Stimulated activated memory B cell treated with anti-CD40 and anti-IgM and Interleukin-4, amounts not matched to agents 10 μg/mL and 1 μg/mL and 100 μg/mL, for 72 hours (primary cell): ENCODE measurements at regions not wholly inside any gene's neighbourhood (a gene's known extent, or its start where the extent isn't known, plus 50 kb on each side); places are given as distances from the start of the nearest gene placed in this dataset.
A peak's percentile ranks its signal among the peaks of the same experiment; 100 is the strongest.
"Not testable (repeated sequence)": the region's sequence is repeated elsewhere in the genome, so short reads cannot be mapped to it uniquely, and the experiment has no call there.

Experiments
- ATAC-seq: fragments of 150-1000 bp; cut with Tn5 transposase; 2 replicates; pipeline ENCODE4 v1.10.0; 2021
- H3K27ac Mint-ChIP-seq: one replicate; pipeline ENCODE4 v1.8.0; 2022; ENCODE audit warnings: mild to moderate bottlenecking, mixed read lengths
- H3K27me3 Mint-ChIP-seq: one replicate; pipeline ENCODE4 v1.8.0; 2022; ENCODE audit warnings: mixed read lengths
- H3K36me3 Mint-ChIP-seq: one replicate; pipeline ENCODE4 v1.8.0; 2022; ENCODE audit warnings: mixed read lengths
- H3K4me1 Mint-ChIP-seq: one replicate; pipeline ENCODE4 v1.8.0; 2022; ENCODE audit warnings: mixed read lengths
- H3K4me3 Mint-ChIP-seq: one replicate; pipeline ENCODE4 v1.8.0; 2022; ENCODE audit warnings: mild to moderate bottlenecking, moderate library complexity, mixed read lengths
- H3K9me3 Mint-ChIP-seq: one replicate; pipeline ENCODE4 v1.8.0; 2022; ENCODE audit warnings: mixed read lengths

GRCh38 chr6:76565932-76566331, 493.5 kb upstream of the IMPG1 start:
- no peak overlapping the region for H3K27ac Mint-ChIP-seq
- no peak overlapping the region for H3K4me3 Mint-ChIP-seq
- H3K9me3 Mint-ChIP-seq: peaks cover 10% of the 10 kb centered on the region
- ATAC-seq: no peak
- H3K27me3 Mint-ChIP-seq: no peaks in the 10 kb centered on the region
- no peaks in the 10 kb centered on the region for H3K4me1 Mint-ChIP-seq
- H3K36me3 Mint-ChIP-seq: no peaks in the 10 kb centered on the region

GRCh38 chr6:76562371-76562770, 489.9 kb upstream of the IMPG1 start:
- not testable (repeated sequence) for H3K27me3 Mint-ChIP-seq, ATAC-seq, H3K36me3 Mint-ChIP-seq, H3K27ac Mint-ChIP-seq, H3K9me3 Mint-ChIP-seq, H3K4me1 Mint-ChIP-seq, H3K4me3 Mint-ChIP-seq

- H3K4me3 Mint-ChIP-seq, H3K36me3 Mint-ChIP-seq: not testable (repeated sequence)
Measured at GRCh38 chr6:76560851-76561755, 488.6 kb upstream of the IMPG1 start.

GRCh38 chr6:76553256-76553655, 480.8 kb upstream of the IMPG1 start:
- Mint-ChIP-seq H3K9me3 (peaks cover 4% of the 10 kb centered on the region), H3K36me3 (no peaks in the 10 kb centered on the region), H3K4me3 (no peak overlapping the region), H3K27me3 (no peaks in the 10 kb centered on the region), H3K4me1 (no peaks in the 10 kb centered on the region), H3K27ac (no peak overlapping the region)
- ATAC-seq: no peak

More at GRCh38 chr6:76560851-76561755, 488.6 kb upstream of the IMPG1 start:
- H3K27ac Mint-ChIP-seq, ATAC-seq, H3K9me3 Mint-ChIP-seq, H3K27me3 Mint-ChIP-seq, H3K4me1 Mint-ChIP-seq: not testable (repeated sequence)

DNA sequence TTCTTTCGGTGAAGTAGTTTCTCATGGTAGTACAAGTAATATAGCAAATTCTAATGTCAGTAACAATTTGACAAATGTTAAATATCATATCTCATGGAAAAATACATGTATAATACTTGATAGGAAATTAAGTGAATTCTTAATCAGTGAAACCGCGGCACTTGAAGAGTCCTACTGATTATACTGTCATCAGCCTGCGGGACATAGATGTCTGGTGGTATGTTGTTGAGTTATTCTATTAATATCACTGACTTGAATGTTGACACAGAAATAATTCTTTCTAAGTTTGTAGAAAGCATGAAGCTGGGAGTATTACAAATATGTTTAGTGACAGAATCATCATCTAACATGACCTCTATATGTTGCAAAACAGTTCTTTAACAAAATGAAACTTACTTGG, 479.8 kb upstream of the IMPG1 start:
- Mint-ChIP-seq H3K4me1 (no peaks in the 10 kb centered on the region), H3K4me3 (no peak overlapping the region), H3K27ac (no peak overlapping the region), H3K36me3 (no peaks in the 10 kb centered on the region), H3K9me3 (peaks cover 4% of the 10 kb centered on the region), H3K27me3 (no peaks in the 10 kb centered on the region)
- no peak for ATAC-seq

GRCh38 chr6:76533661-76534060, 461.2 kb upstream of the IMPG1 start:
- Mint-ChIP-seq H3K27me3 (no peaks in the 10 kb centered on the region), H3K9me3 (peaks cover 12% of the 10 kb centered on the region)

GRCh38 chr6:76532647-76533046, 460.2 kb upstream of the IMPG1 start:
- no peaks in the 10 kb centered on the region for H3K36me3 Mint-ChIP-seq
- H3K4me3 Mint-ChIP-seq: no peak overlapping the region
- no peak overlapping the region for H3K27ac Mint-ChIP-seq
- peaks cover 18% of the 10 kb centered on the region for H3K9me3 Mint-ChIP-seq
- H3K27me3 Mint-ChIP-seq: no peaks in the 10 kb centered on the region
- no peaks in the 10 kb centered on the region for H3K4me1 Mint-ChIP-seq
- ATAC-seq: no peak

More at GRCh38 chr6:76533661-76534060, 461.2 kb upstream of the IMPG1 start:
- Mint-ChIP-seq H3K4me3 (no peak overlapping the region), H3K27ac (no peak overlapping the region), H3K36me3 (no peaks in the 10 kb centered on the region), H3K4me1 (no peaks in the 10 kb centered on the region)
- ATAC-seq: peak; percentile 24

GRCh38 chr6:76518443-76518842, 446.0 kb upstream of the IMPG1 start:
- Mint-ChIP-seq H3K36me3 (no peaks in the 10 kb centered on the region), H3K9me3 (peaks cover 8% of the 10 kb centered on the region), H3K4me3 (no peak overlapping the region), H3K27me3 (no peaks in the 10 kb centered on the region), H3K27ac (no peak overlapping the region), H3K4me1 (no peaks in the 10 kb centered on the region)
- no peak for ATAC-seq

DNA sequence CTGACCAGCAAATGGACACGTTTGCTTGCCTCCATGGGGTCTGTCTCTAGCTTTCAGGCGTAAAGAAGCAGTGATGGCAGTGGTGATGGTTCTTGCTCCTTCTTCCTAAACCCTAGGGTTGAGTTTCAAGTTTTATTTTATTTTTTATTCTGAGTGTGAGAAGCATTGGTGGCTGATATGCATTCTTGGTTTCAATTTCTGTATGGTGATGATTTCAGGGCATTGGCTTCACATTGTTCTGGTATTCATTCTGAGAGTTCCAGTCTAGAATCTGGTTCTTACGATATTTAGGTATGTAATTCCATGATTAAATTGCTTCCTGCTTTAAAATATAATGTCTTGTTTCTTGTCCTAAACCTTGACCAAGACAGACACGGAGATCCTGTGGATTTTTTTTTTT, 444.5 kb upstream of the IMPG1 start:
- no peak overlapping the region for H3K27ac Mint-ChIP-seq
- H3K4me3 Mint-ChIP-seq: no peak overlapping the region
- H3K4me1 Mint-ChIP-seq: no peaks in the 10 kb centered on the region
- H3K9me3 Mint-ChIP-seq: peaks cover 6% of the 10 kb centered on the region
- no peak for ATAC-seq
- H3K27me3 Mint-ChIP-seq: no peaks in the 10 kb centered on the region
- H3K36me3 Mint-ChIP-seq: no peaks in the 10 kb centered on the region

GRCh38 chr6:76510489-76510888, 438.0 kb upstream of the IMPG1 start:
- H3K27me3 Mint-ChIP-seq: no peaks in the 10 kb centered on the region
- H3K4me1 Mint-ChIP-seq: no peaks in the 10 kb centered on the region
- no peak for ATAC-seq
- H3K27ac Mint-ChIP-seq: no peak overlapping the region
- no peak overlapping the region for H3K4me3 Mint-ChIP-seq
- H3K36me3 Mint-ChIP-seq: no peaks in the 10 kb centered on the region
- H3K9me3 Mint-ChIP-seq: no peaks in the 10 kb centered on the region

DNA sequence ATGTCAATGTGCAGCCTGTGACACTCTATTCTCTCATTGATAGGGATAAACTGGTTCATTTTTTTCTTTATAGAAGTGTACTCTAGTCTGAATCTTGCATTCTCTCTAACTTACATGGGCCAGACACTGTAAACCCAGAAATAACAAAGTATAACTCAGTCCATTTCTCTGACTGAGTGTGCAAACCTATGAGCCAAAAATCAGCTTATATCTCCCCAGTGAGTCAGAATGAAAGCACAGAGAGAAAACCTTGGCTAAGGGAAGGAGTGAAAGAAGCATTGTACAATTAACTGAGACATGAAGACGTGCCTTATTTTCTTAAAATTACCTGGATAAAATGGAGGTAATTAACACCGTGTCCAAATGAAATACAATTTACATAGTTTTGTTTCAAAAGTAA, 436.9 kb upstream of the IMPG1 start:
- no peaks in the 10 kb centered on the region for H3K36me3 Mint-ChIP-seq
- no peaks in the 10 kb centered on the region for H3K27me3 Mint-ChIP-seq
- no peaks in the 10 kb centered on the region for H3K9me3 Mint-ChIP-seq

GRCh38 chr6:76506808-76507207, 434.3 kb upstream of the IMPG1 start:
- H3K27me3 Mint-ChIP-seq: no peaks in the 10 kb centered on the region
- no peaks in the 10 kb centered on the region for H3K36me3 Mint-ChIP-seq
- H3K4me1 Mint-ChIP-seq: no peaks in the 10 kb centered on the region
- no peak overlapping the region for H3K27ac Mint-ChIP-seq
- ATAC-seq: no peak
- H3K9me3 Mint-ChIP-seq: no peaks in the 10 kb centered on the region
- no peak overlapping the region for H3K4me3 Mint-ChIP-seq

More for the DNA sequence above, 436.9 kb upstream of the IMPG1 start:
- ATAC-seq: no peak
- Mint-ChIP-seq H3K27ac (no peak overlapping the region), H3K4me1 (no peaks in the 10 kb centered on the region), H3K4me3 (no peak overlapping the region)

DNA sequence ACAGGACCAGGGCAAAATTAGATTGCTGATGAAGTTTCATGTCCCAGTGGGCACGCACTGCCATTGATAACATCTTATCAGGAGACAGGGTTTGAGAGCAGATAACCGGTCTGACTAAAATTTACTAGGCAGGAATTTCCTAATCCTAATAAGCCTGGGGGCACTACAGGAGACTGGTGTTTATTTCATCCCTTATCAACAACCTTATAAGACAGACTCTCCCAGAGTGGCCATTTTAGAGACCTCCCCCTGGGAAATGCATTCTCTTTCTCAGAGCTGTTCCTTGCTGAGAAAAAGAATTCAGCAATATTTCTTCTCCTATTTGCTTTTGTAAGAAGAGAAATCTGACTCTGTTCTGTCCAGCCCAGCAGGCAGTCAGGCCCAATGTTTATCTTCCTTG, 423.4 kb upstream of the IMPG1 start:
- Mint-ChIP-seq H3K4me1 (no peaks in the 10 kb centered on the region), H3K27ac (no peak overlapping the region), H3K4me3 (no peak overlapping the region), H3K9me3 (peaks cover 11% of the 10 kb centered on the region), H3K36me3 (no peaks in the 10 kb centered on the region), H3K27me3 (no peaks in the 10 kb centered on the region)
- ATAC-seq: no peak

- not testable (repeated sequence) for ATAC-seq, H3K36me3 Mint-ChIP-seq, H3K4me1 Mint-ChIP-seq, H3K27ac Mint-ChIP-seq, H3K4me3 Mint-ChIP-seq, H3K27me3 Mint-ChIP-seq
- peaks cover 14% of the 10 kb centered on the region for H3K9me3 Mint-ChIP-seq
Measured at GRCh38 chr6:76491376-76491775, 418.9 kb upstream of the IMPG1 start.

DNA sequence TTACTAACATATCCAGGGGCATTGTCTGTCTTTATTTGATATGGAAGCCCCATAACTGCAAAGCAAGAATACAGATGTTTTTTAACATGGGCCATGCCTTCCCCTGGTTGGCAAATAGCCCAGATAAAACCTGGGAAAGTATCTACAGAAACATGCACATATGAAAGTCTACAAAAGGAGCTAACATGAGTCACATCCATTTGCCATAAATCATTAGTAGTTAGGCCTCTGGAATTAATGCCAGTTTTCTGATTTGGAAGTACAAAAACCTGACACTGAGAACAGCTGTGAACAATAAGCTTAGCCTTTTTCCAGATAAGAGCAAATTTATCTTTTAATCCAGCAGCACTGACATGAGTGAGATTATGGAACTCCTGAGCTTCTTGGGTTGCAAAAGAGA, 418.0 kb upstream of the IMPG1 start:
- H3K27ac Mint-ChIP-seq: no peak overlapping the region
- H3K36me3 Mint-ChIP-seq: no peaks in the 10 kb centered on the region
- H3K9me3 Mint-ChIP-seq: peaks cover 10% of the 10 kb centered on the region
- H3K4me1 Mint-ChIP-seq: no peaks in the 10 kb centered on the region
- ATAC-seq: no peak
- H3K27me3 Mint-ChIP-seq: no peaks in the 10 kb centered on the region
- no peak overlapping the region for H3K4me3 Mint-ChIP-seq

GRCh38 chr6:76481101-76481500, 408.6 kb upstream of the IMPG1 start:
- no peak overlapping the region for H3K4me3 Mint-ChIP-seq
- no peak for ATAC-seq
- H3K27ac Mint-ChIP-seq: no peak overlapping the region
- no peaks in the 10 kb centered on the region for H3K4me1 Mint-ChIP-seq
- no peaks in the 10 kb centered on the region for H3K36me3 Mint-ChIP-seq
- H3K9me3 Mint-ChIP-seq: peaks cover 19% of the 10 kb centered on the region
- no peaks in the 10 kb centered on the region for H3K27me3 Mint-ChIP-seq
